NB4 (cell line): ENCODE measurements at regions not wholly inside any gene's neighbourhood (a gene's known extent, or its start where the extent isn't known, plus 50 kb on each side); places are given as distances from the start of the nearest gene placed in this dataset.

Experiments
- DNase-seq: peaks from one replicate; pipeline ENCODE4 v3.0.0; 2010; ENCODE audit warnings: low read depth
- H3K4me3 ChIP-seq: one replicate; pipeline ENCODE4 v1.5.1; 2011; ENCODE audit warnings: mild to moderate bottlenecking, low read depth, low read length, moderate library complexity
- MAX ChIP-seq: IDR thresholded peaks from 2 replicates; pipeline ENCODE4 v1.6.1; 2011; ENCODE audit warnings: low read depth, low read length
- MYC ChIP-seq: IDR thresholded peaks from 2 replicates; pipeline ENCODE4 v1.6.1; 2011; ENCODE audit warnings: low read depth, low read length
- POLR2A ChIP-seq: IDR thresholded peaks from 2 replicates; pipeline ENCODE4 v1.6.1; 2011; ENCODE audit warnings: mild to moderate bottlenecking; ENCODE audit not compliant: insufficient read length; ENCODE audit errors: extremely low read depth
- TF ChIP-seq, protein P1 (sequence below): IDR thresholded peaks from one replicate; pipeline ENCODE4 v1.5.1; 2012; ENCODE audit warnings: low read depth, low read length

DNA sequence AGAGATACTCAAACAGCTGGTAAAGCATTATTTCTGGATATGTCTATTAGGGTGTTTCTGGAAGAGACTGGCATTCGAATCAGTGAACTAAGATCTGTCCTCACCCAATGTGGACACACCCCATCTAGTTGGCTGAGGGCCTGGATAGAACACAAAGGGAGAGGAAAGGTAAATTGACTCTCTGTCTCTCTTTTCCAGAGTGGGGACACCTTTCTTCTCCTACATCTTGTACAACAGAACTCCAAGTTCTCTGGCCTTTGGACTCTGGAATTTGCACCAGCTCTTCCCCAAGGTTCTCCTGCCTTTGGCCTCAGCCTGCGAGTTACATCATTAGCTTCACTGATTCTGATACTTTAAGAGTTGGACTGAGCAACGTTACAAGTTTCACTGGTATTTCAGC is 1253.9 kb downstream of the SLC16A7 start:
- TF ChIP-seq POLR2A (no peak), MAX (no peak), MYC (no peak)
- TF ChIP-seq, protein P1, sequence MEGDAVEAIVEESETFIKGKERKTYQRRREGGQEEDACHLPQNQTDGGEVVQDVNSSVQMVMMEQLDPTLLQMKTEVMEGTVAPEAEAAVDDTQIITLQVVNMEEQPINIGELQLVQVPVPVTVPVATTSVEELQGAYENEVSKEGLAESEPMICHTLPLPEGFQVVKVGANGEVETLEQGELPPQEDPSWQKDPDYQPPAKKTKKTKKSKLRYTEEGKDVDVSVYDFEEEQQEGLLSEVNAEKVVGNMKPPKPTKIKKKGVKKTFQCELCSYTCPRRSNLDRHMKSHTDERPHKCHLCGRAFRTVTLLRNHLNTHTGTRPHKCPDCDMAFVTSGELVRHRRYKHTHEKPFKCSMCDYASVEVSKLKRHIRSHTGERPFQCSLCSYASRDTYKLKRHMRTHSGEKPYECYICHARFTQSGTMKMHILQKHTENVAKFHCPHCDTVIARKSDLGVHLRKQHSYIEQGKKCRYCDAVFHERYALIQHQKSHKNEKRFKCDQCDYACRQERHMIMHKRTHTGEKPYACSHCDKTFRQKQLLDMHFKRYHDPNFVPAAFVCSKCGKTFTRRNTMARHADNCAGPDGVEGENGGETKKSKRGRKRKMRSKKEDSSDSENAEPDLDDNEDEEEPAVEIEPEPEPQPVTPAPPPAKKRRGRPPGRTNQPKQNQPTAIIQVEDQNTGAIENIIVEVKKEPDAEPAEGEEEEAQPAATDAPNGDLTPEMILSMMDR = no peak
- no peak for DNase-seq
- no peak overlapping the region for H3K4me3 ChIP-seq

GRCh38 chr12:60853407-60853806 is 1257.6 kb downstream of the SLC16A7 start:
- TF ChIP-seq POLR2A = no peak
- TF ChIP-seq MAX = no peak
- H3K4me3 ChIP-seq = no peak overlapping the region
- DNase-seq = no peak

GRCh38 chr12:60863421-60863820 is 1267.6 kb downstream of the SLC16A7 start:
- no peak overlapping the region for H3K4me3 ChIP-seq
- no peak for DNase-seq
- TF ChIP-seq, protein P1 = no peak
- TF ChIP-seq MAX = no peak
- no peak for TF ChIP-seq MYC
- no peak for TF ChIP-seq POLR2A

DNA sequence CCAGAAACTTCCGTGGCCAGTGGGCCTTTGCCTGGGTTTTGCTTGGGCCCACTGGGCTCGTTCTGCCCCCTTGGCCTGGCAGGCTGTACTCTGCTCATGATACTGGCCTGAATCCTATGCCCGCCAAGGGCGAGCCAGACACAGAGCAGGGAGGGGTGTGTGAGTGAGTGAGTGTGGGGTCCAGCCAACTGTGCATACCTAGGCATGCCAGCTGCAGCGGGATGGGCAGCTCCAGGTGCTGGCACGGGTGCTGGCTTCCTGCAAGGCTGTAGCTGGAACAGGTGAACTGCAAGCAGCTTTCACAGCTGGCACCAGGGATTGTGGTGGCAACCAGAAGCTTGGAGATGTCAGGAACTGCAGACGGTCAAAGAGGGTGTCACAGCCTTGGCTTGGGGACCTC is 1276.4 kb downstream of the SLC16A7 start:
- DNase-seq = no peak
- H3K4me3 ChIP-seq = no peak overlapping the region
- TF ChIP-seq POLR2A (no peak), MAX (no peak), MYC (no peak)
- TF ChIP-seq, protein P1 = no peak

DNA sequence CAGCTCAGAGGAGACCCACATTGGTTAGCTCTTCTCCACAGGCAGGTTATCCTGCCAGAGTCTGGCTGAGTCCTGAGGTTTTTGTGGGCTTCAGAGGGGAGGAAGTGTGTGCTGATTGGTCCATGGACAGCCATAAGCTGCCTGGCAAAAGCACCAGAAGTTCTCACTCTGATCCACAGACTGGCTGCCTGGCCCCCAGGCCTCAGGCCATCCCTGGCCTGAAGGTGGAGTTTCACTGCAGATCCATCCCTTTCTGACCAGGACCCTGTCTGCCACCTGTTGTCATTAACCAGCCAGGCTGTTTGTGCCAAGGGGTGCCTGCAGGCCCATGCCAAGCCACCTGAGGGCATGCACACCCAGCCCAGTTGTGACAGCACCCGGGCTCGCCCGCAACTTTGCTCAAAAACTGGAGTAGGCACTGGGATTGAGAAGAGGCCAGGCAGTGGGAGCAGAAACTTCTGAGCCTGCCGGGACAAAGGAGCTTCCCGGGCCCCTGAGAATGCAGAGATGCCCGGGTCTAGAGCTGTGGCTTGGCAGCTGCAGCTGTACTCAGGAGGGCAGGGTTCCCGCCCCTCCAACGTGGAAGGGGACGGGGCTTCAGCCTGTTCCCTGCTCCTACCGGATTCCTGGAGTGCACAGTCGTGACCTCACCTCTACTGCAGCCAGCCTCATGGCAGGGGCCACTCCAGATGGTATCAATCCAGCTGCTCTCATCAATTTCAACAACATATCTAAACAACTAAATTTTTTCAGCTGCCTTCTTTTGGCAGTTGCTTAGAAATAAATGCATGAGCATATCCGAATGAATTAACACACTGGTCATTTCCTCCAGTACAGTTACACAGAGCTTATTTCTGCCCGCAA is 1277.3 kb downstream of the SLC16A7 start:
- no peak overlapping the region for H3K4me3 ChIP-seq
- DNase-seq = no peak
- TF ChIP-seq, protein P1 = no peak
- TF ChIP-seq MAX (no peak), POLR2A (no peak), MYC (no peak)

- no peak overlapping the region for H3K4me3 ChIP-seq
- no peak for DNase-seq
- TF ChIP-seq, protein P1 = no peak
- TF ChIP-seq MYC (no peak), POLR2A (no peak), MAX (no peak)
Observed at GRCh38 chr12:60874091-60874490, 1278.3 kb downstream of the SLC16A7 start.
